Nephron progenitor cell (in vitro differentiated cells): ENCODE measurements at regions not wholly inside any gene's neighbourhood (a gene's known extent, or its start where the extent isn't known, plus 50 kb on each side); places are given as distances from the start of the nearest gene placed in this dataset.

ENCODE experiments used
- DNase-seq: peaks from one replicate; pipeline ENCODE4 v3.0.0; 2021
- H3K27ac Mint-ChIP-seq: 2 replicates; pipeline ENCODE4 v1.8.0; 2021; ENCODE audit warnings: mild to moderate bottlenecking, moderate library complexity, mixed read lengths
- H3K27me3 Mint-ChIP-seq: 2 replicates; pipeline ENCODE4 v1.8.0; 2021; ENCODE audit warnings: mild to moderate bottlenecking, low read depth, mixed read lengths; ENCODE audit not compliant: poor library complexity
- H3K36me3 Mint-ChIP-seq: 2 replicates; pipeline ENCODE4 v1.8.0; 2021; ENCODE audit warnings: low read depth, mixed read lengths
- H3K4me1 Mint-ChIP-seq: 2 replicates; pipeline ENCODE4 v1.8.0; 2021; ENCODE audit warnings: mixed read lengths
- H3K4me3 Mint-ChIP-seq: 2 replicates; pipeline ENCODE4 v1.8.0; 2021; ENCODE audit warnings: mild to moderate bottlenecking, moderate library complexity, mixed read lengths
- H3K9me3 Mint-ChIP-seq: 2 replicates; pipeline ENCODE4 v1.8.0; 2021; ENCODE audit warnings: mild to moderate bottlenecking, moderate library complexity, mixed read lengths
- CTCF ChIP-seq: fragments of 200-600 bp; sonication (generic); IDR thresholded peaks from 2 replicates; pipeline ENCODE4 v1.5.0; 2021; ENCODE audit warnings: antibody characterized with exemption

GRCh38 chr10:80870282-80870681 lies 332.6 kb downstream of the SH2D4B start:
- Mint-ChIP-seq H3K4me1 (no peaks in the 10 kb centered on the region), H3K27me3 (peaks cover 3% of the 10 kb centered on the region), H3K9me3 (peaks cover 45% of the 10 kb centered on the region), H3K4me3 (no peak overlapping the region), H3K36me3 (no peaks in the 10 kb centered on the region), H3K27ac (no peak overlapping the region)
- no peak for TF ChIP-seq CTCF
- no peak for DNase-seq

GRCh38 chr10:80871083-80871482 lies 333.4 kb downstream of the SH2D4B start:
- Mint-ChIP-seq H3K4me3 (no peak overlapping the region), H3K36me3 (no peaks in the 10 kb centered on the region)
- no peak for TF ChIP-seq CTCF

GRCh38 chr10:80878330-80878729 lies 340.6 kb downstream of the SH2D4B start:
- no peak for DNase-seq
- no peak for TF ChIP-seq CTCF
- Mint-ChIP-seq H3K4me3 (no peak overlapping the region), H3K36me3 (peaks cover 5% of the 10 kb centered on the region), H3K9me3 (peaks cover 31% of the 10 kb centered on the region), H3K27me3 (no peaks in the 10 kb centered on the region), H3K27ac (no peak overlapping the region), H3K4me1 (no peaks in the 10 kb centered on the region)

More at GRCh38 chr10:80871083-80871482, 333.4 kb downstream of the SH2D4B start:
- DNase-seq: no peak
- Mint-ChIP-seq H3K27me3 (peaks cover 3% of the 10 kb centered on the region), H3K9me3 (peaks cover 39% of the 10 kb centered on the region), H3K27ac (no peak overlapping the region), H3K4me1 (no peaks in the 10 kb centered on the region)

- no peak overlapping the region for H3K27ac Mint-ChIP-seq
- TF ChIP-seq CTCF: no peak
- H3K27me3 Mint-ChIP-seq: peaks cover 11% of the 10 kb centered on the region
- H3K36me3 Mint-ChIP-seq: no peaks in the 10 kb centered on the region
- peaks cover 19% of the 10 kb centered on the region for H3K9me3 Mint-ChIP-seq
- no peak overlapping the region for H3K4me3 Mint-ChIP-seq
- no peak for DNase-seq
- peaks cover 15% of the 10 kb centered on the region for H3K4me1 Mint-ChIP-seq
Measured at GRCh38 chr10:80890146-80890545, 352.4 kb downstream of the SH2D4B start.

- Mint-ChIP-seq H3K27me3 (peaks cover 11% of the 10 kb centered on the region), H3K36me3 (no peaks in the 10 kb centered on the region), H3K4me3 (no peak overlapping the region), H3K4me1 (peaks cover 15% of the 10 kb centered on the region), H3K9me3 (no peaks in the 10 kb centered on the region), H3K27ac (no peak overlapping the region)
- TF ChIP-seq CTCF: no peak
- no peak for DNase-seq
Measured at GRCh38 chr10:80893256-80893655, 355.6 kb downstream of the SH2D4B start.

GRCh38 chr10:80894311-80894791 lies 356.6 kb downstream of the SH2D4B start:
- no peaks in the 10 kb centered on the region for H3K36me3 Mint-ChIP-seq
- no peak overlapping the region for H3K27ac Mint-ChIP-seq
- no peak for DNase-seq
- peaks cover 15% of the 10 kb centered on the region for H3K4me1 Mint-ChIP-seq
- no peak overlapping the region for H3K4me3 Mint-ChIP-seq
- no peak for TF ChIP-seq CTCF
- peaks cover 11% of the 10 kb centered on the region for H3K27me3 Mint-ChIP-seq
- no peaks in the 10 kb centered on the region for H3K9me3 Mint-ChIP-seq
